Upper lobe of left lung (tissue), 4 donors: ENCODE measurements at regions not wholly inside any gene's neighbourhood (a gene's known extent, or its start where the extent isn't known, plus 50 kb on each side); places are given as distances from the start of the nearest gene placed in this dataset.
A peak's percentile ranks its signal among the peaks of the same experiment; 100 is the strongest.

Experiments
- CTCF ChIP-seq, 6 experiments: fragments of 450-650 bp in 4 of 6; fragments of 200-600 bp in 2 of 6; sonication (generic) in 2 of 6; IDR thresholded peaks; one replicate each; pipeline ENCODE4 v1.5.1; 2016 to 2019; ENCODE audit warnings: antibody characterized with exemption in 6 of 6
- POLR2A ChIP-seq, 4 donors: fragments of 450-650 bp; IDR thresholded peaks; one replicate each; pipeline ENCODE4 v1.5.1; 2016 to 2017; ENCODE audit warnings: antibody characterized with exemption in 4 of 4, mild to moderate bottlenecking in 2 of 4

GRCh38 chr9:546797-547223 is 294.7 kb upstream of the DMRT1 start:
- TF ChIP-seq POLR2A (IDR thresholded peaks at IDR 0.05) (no peak), CTCF (IDR thresholded peaks at IDR 0.05) (peak in 2 of 6 experiments; percentile 27 to 39)
